Kidney (tissue), 13 donors: ENCODE measurements at regions not wholly inside any gene's neighbourhood (a gene's known extent, or its start where the extent isn't known, plus 50 kb on each side); places are given as distances from the start of the nearest gene placed in this dataset.
A peak's percentile ranks its signal among the peaks of the same experiment; 100 is the strongest.

ENCODE experiments used
- DNase-seq, 5 donors: peaks; one replicate each; pipeline ENCODE4 v3.0.0-alpha.2; 2013 to 2020
- FAIRE-seq: peaks from 2 replicates; lab custom pipeline; 2012; peaks lifted over from hg19 to GRCh38; lab: Jason Lieb, UNC
- H3K27ac ChIP-seq, 2 donors: one replicate each; pipeline ENCODE4 v1.7.0; 2013; ENCODE audit warnings: low read depth in 2 of 2, low read length in 2 of 2, inconsistent platforms in 1 of 2
- H3K27me3 ChIP-seq: one replicate; pipeline ENCODE4 v1.7.1; 2013; ENCODE audit warnings: low read length, inconsistent platforms; ENCODE audit not compliant: control insufficient read depth, insufficient read depth
- H3K36me3 ChIP-seq, 3 donors: one replicate each; pipeline versions ENCODE4 v1.7.0 to v1.7.1; 2013; ENCODE audit warnings: low read length in 3 of 3, control low read depth in 1 of 3, inconsistent platforms in 1 of 3; ENCODE audit not compliant: insufficient read depth in 3 of 3, control insufficient read depth in 2 of 3
- H3K4me1 ChIP-seq, 3 donors: one replicate each; pipeline versions ENCODE4 v1.7.0 to v1.7.1; 2013; ENCODE audit warnings: low read length in 3 of 3, inconsistent platforms in 1 of 3, low read depth in 1 of 3; ENCODE audit not compliant: control insufficient read depth in 2 of 3, insufficient read depth in 2 of 3
- H3K4me3 ChIP-seq, 3 donors: one replicate each; pipeline versions ENCODE4 v1.7.0 to v1.8.1; 2013; ENCODE audit warnings: low read length in 3 of 3, control low read depth in 1 of 3, inconsistent platforms in 1 of 3
- H3K9ac ChIP-seq, 3 donors: one replicate each; pipeline versions ENCODE4 v1.7.0 to v1.7.1; 2013; ENCODE audit warnings: low read length in 3 of 3, control low read depth in 1 of 3, inconsistent platforms in 1 of 3
- H3K9me3 ChIP-seq, 3 donors: one replicate each; pipeline versions ENCODE4 v1.7.0 to v1.7.1; 2013; ENCODE audit warnings: low read length in 3 of 3, control low read depth in 1 of 3, inconsistent platforms in 1 of 3; ENCODE audit not compliant: control insufficient read depth in 2 of 3, insufficient read depth in 1 of 3
- CTCF ChIP-seq: IDR thresholded peaks from 3 replicates; pipeline ENCODE4 v1.5.1; 2012; ENCODE audit warnings: mild to moderate bottlenecking, moderate library complexity, borderline replicate concordance; ENCODE audit not compliant: insufficient read depth; ENCODE audit errors: extremely low read depth
- intact Hi-C: fragments of 100-400 bp; cut with DNase I; formaldehyde crosslinking; loops from one replicate; pipeline ENCODE4 v1.11.1; 2022
- donor health status: control.
- donor health status: control.
- donor health status: control.
- donor health status: control.
- donor health status: control.
- donor health status: DM: yes; HTN: yes; CAD: no.
- donor health status: Normal renal cell carcinoma (clear cell type).

GRCh38 chr7:41107938-41108448 lies 594.9 kb downstream of the INHBA start:
- Histone ChIP-seq H3K9me3 (no peaks in the 10 kb centered on the region), H3K4me3 (no peak overlapping the region), H3K9ac (no peak overlapping the region), H3K36me3 (no peaks in the 10 kb centered on the region), H3K27me3 (no peaks in the 10 kb centered on the region), H3K4me1 (no peaks in the 10 kb centered on the region), H3K27ac (no peak overlapping the region)
- FAIRE-seq (no peak), DNase-seq (no peak)
- TF ChIP-seq CTCF, result no peak
- intact Hi-C loops, result no loop called here

- no peak overlapping the region for H3K9ac ChIP-seq
- TF ChIP-seq CTCF, result no peak
- FAIRE-seq (no peak), DNase-seq (peak in 1 of 5 donors; percentile 83)
- no peak overlapping the region for H3K4me3 ChIP-seq
- H3K36me3 ChIP-seq, result no peaks in the 10 kb centered on the region
- no peaks in the 10 kb centered on the region for H3K9me3 ChIP-seq
- H3K4me1 ChIP-seq, result no peaks in the 10 kb centered on the region
- no peaks in the 10 kb centered on the region for H3K27me3 ChIP-seq
- intact Hi-C loops, result no loop called here
- peak overlapping the region in 1 of 2 donors; percentile 17 for H3K27ac ChIP-seq
Observed at GRCh38 chr7:41107330-41107937, 595.5 kb downstream of the INHBA start.

- Histone ChIP-seq H3K27me3 (no peaks in the 10 kb centered on the region), H3K4me1 (no peaks in the 10 kb centered on the region), H3K27ac (no peak overlapping the region), H3K9ac (no peak overlapping the region), H3K9me3 (no peaks in the 10 kb centered on the region), H3K4me3 (no peak overlapping the region), H3K36me3 (no peaks in the 10 kb centered on the region)
- intact Hi-C loops, result no loop called here
- no peak for TF ChIP-seq CTCF
- DNase-seq (peak in 2 of 5 donors; percentile 7 to 47), FAIRE-seq (no peak)
Observed at GRCh38 chr7:41104631-41105030, 598.3 kb downstream of the INHBA start.
